ENCODE measurements at regions not wholly inside any gene's neighbourhood (a gene's known extent, or its start where the extent isn't known, plus 50 kb on each side); places are given as distances from the start of the nearest gene placed in this dataset.

DNA sequence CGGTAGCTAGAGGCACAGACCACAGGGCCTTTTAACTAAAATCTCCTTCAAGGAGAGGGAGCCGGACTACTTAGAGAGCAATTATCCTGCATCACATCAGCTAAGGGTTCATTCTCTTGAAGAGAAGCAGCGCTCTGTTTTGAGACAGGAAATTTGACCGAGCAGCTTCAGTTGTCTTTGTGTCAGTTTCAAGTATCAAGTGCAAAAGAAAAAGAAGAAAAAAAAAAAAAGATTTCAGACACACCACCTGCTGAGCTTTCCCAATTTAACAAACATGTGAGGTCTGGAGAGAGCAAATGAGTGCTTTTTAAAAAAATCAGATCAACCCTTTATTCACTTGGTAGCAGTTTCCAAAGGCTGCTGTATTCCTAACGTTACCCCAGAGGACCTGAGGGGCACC, 273.5 kb upstream of the POU3F2 start:
- TF ChIP-seq POLR2A (IDR thresholded peaks at IDR 0.05; ENCODE audit: low read depth, low read length) (no peak), POLR2AphosphoS5 (IDR thresholded peaks at IDR 0.05; ENCODE audit: low read depth, low read length) (no peak), TAF1 (IDR thresholded peaks at IDR 0.05; ENCODE audit: low read depth, low read length) (no peak), SPI1 (IDR thresholded peaks at IDR 0.05; ENCODE audit: low read depth, low read length) (no peak), PAX5 (IDR thresholded peaks at IDR 0.05; ENCODE audit: insufficient read depth, low read length, severe bottlenecking) (no peak), POU2F2 (IDR thresholded peaks at IDR 0.05; ENCODE audit: low read depth, low read length) (no peak)
